MV-4-11 (cell line): ENCODE measurements at regions not wholly inside any gene's neighbourhood (a gene's known extent, or its start where the extent isn't known, plus 50 kb on each side); places are given as distances from the start of the nearest gene placed in this dataset.
"Not testable (repeated sequence)": the region's sequence is repeated elsewhere in the genome, so short reads cannot be mapped to it uniquely, and the experiment has no call there.

ENCODE experiments used
- DNase-seq: peaks from one replicate; lab custom pipeline; 2025; lab: John Stamatoyannopoulos, UW

DNA sequence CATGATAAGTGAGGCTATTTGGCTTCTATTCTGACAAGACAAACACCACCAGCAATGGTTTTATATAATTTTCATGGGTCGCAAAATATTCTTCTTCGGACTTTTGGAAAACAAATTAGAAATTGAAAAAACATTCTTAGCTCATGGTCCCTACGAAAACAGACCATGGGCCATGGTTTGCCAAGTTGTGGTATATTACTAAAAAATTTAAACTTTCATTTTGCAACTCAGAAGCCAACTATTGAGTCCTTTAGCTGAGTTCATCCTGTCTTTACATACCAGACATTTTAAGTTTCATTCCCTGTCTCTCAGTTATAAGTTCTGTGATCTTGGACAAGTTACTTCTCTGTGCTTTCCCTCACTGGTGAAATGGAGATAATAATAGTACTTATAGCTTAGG is 198.1 kb downstream of the CSNK1G3 start:
- no peak for DNase-seq

DNA sequence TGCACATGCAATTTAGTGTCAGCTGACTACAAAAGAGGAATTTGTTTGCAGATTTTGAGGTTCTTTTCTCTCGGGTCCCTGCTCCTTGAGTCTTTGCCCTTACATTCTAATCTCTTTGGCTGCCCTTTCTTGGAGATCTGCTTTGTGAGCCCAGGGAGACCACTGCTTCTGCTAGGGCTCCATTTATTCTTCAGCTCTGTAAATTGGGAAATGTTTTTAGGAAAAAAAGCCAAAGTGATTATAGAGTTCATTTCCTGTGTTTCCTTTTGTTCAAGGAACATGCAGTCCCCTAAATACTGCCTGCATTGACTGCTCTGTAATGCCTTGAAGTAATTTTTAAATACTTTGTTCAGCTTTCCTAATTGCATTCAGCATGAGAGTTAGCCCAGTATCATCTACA is 197.4 kb downstream of the CSNK1G3 start:
- no peak for DNase-seq

DNA sequence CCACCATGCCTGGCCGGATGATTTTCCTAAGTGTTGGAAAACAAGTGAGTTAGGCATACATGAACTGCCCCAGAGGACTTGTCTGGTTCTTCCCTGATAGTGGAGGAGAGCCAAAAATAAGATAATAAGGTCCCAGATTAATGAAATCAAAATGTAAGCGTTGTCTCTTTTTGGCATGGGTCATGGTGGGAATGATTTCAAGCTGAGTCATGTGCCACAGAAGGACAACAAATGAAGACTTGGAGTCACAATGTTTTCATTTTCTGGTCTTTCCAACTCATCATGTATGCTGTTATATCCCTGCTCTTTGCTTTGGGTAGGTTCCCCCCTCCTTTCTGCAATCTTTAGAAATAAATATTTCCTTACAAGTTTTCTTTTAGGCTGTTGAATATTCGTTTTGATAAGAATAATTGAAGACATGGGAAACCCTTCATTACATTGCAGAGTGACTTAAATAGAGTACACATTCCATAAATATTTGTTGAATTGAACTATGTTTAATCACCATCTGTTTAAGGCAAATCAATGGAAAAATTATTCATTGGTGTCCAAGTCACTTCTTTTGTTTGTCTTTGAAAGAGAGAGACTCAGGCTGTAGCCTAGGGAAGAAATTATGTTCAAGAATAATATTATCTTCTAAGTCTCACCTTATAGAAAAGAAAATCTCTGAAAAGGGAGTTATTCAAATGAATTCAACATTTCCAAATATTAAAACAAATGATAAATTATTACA is 196.3 kb downstream of the CSNK1G3 start:
- DNase-seq: no peak

DNA sequence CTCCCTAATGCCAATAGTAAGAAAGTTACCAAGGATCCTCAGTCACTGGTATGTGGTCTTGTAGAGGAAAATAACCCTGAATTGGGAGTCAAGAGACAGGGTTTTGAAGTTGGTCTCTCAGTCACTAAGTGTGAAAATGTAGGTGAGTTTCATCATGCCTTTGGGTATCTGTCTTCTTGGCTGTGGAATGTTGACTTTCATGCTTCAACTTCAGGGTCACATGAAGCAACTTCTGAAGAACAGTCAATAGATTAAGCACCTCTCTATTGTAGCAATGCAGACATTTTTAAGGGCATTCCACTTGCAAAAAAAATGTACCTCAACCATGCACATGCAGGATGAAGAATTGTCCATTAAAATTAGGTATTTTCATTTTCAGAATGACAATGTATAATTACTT is 194.6 kb downstream of the CSNK1G3 start:
- no peak for DNase-seq

DNA sequence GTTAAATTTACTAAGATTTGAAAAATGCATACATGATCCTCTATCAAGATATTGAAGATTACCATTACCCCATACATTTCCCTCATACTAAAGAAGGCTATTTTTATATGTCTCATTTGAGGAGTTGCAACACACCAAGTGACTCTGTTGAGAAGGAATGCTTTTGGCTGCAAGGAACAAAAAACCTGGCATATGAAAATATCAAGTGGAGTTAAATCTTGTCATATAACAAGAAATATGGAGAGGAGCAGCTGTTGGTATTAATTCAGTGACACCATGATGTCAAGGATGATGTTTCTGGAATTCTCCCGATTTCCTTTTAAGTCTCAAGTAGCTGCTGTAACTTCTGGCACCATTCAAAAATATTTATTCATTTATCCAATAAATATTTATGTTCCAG is 193.8 kb downstream of the CSNK1G3 start:
- no peak for DNase-seq

DNA sequence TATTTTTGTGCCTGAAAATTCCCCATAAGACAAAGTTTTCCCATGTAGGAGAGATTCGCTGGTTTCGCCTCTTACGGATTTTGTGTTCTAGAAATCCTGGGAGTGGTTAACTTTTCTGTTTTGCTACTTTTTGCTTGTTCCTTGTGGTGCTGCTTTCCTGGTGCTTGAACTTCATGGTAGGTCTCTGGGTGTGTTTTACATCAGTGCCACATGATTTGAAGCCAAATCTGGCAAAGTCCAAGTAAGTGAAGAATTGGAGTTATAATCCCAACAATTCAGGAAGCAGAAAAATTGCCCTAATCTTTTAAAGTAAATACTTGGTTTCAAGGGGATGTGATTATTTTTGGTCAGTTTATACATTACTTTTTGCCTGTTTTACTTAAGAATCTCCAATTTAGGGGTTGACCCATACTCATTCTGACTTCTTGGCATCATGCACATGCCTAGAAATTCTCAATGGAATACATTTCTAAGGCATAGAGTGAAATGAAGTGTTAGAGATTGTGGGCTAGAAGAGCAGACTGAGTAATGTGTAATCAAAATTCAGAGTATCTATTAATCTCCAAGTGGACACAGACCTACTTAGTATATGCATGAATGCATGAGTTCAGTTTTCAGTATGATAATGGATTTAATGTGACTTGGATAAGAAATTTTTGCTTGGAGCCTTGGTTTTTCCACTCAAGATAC is 189.7 kb downstream of the CSNK1G3 start:
- no peak for DNase-seq

DNA sequence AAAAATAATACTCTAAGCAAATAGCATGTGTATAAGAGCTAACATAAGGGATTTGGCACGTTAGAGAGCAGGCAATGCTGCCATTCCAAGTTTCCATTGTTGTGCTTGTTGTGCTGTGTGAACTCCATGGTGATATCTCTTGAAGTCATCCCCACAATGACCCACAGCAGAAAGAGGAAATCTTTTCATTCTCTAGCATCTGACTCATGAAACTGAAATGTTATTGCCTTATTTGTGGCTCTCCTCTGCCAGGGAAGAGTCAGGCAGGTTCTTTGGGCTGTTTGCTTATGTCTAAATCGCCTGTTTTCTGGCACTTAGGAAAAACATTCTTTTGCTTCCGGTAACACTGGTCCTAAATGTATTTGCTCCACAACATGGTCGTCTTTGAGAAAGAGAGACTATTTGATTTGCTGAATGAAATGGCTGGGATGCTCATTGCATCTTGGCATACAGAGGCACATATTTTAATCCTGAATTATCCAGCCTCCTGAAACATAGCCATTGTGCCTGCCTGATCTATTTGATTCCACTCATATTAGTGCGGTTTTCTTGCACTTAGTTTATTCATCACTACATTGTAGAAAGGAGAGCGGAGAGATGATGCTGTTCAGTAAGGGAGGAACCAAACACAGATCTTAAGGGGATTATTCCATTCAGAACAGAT is 188.8 kb downstream of the CSNK1G3 start:
- DNase-seq: no peak

DNA sequence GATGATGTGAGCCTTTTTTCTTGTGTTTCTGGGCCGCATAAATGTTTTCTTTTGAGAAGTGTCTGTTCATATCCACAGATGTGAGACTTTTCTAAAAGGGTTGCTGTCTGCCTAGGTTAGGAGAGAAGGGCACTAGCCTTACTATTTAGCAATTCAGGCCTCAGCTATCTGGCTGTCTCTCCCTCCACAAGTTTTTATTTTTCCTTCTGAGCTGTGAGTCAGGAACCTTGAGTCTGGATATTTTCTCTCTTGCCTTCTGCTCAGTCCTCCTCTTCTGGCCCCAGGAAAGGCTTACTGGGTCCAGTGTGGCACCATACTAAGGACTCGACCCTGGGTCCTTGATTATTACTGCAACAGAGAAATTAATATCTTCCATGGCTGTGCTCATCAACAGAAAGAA is 187.6 kb downstream of the CSNK1G3 start:
- no peak for DNase-seq

DNA sequence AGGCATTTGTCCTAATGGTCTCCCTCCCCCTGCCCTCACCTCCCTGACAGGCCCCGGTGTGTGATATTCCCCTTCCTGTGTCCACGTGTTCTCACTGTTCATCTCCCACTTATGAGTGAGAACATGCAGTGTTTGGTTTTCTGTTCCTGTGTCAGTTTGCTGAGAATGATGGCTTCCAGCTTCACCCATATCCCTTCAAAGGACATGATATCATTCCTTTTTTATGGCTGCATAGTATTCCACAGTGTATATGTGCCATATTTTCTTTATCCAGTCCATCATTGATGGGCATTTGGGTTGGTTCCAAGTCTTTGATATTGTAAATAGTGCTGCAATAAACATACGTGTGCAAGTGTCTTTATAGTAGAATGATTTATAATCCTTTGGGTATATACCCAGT is 187.0 kb downstream of the CSNK1G3 start:
- not testable (repeated sequence) for DNase-seq

DNA sequence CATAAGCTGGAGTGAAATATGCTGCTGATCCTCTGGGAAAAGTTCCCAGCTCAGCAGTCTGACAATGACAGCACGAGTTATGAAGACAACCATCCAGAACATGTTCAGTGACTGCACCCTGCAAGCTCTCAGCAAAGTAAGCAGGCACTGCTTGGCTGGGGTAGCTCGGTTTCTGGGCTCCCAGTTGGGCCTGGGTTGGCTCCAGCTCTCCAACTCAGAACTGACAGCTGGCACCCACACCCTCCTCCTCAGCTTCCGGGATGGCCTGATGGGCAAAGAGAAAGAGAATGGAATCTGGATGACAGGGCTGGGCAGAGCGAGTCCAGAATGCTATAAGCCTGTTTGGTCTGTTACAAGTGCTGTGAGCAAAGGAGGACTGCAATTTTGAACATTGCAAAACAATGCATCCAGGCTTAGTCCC is 185.0 kb downstream of the CSNK1G3 start:
- DNase-seq: no peak

DNA sequence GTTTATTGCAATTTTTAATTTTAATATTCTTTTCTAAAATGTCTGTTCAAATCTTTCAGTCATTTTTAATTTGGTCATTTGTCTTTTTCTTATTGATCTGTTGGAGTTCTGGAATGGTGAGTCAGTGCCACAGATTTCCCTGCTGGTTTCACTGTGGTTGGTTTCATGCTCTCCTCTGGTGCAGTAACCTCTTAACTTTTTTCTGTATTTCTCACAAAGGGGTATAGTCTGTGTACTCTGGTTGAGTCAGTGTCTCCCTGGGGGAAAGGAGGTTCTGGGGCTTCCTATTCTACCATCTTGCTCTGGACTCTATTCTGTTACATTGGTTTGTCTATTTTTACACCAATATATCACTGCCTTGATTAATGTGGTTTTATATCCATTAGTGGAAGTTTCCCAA is 178.8 kb downstream of the CSNK1G3 start:
- no peak for DNase-seq

DNA sequence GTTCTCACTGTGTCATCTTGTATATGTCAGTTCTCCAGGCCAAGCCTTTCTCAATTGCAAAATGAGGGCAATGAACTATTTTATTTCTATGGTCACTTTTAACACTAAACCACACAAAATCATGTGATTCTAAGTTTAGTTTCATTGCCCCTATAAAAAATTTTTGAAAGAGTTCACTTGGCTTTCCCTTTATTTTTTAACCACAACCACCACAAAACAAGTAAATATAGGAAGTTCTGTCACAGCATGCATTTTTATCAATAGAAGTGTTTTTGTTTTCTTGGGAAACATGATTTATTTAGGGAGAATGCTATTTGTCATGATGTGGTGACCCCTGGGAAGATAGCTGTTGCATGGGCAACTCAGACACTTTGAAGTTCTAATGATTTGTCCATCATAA is 169.1 kb downstream of the CSNK1G3 start:
- no peak for DNase-seq

DNA sequence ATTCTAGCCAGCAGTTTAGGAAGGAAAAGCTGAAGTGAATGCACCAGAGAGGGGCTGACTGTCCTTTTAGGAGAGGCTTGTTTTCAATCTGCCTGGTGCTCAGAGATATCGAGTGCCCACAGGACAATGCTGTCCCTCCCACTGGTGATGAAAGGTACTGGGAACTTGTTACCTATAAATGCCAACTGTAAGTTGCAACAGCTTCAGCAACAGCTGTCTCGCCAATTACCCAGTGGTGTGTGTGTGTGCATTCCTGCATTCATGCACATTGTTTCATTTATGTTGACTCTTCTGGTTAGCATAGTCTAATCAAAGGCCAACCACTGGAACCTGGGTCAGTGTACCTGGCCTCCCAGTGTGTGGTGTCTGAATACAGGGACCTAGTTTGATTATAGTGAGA is 161.1 kb downstream of the CSNK1G3 start:
- DNase-seq: no peak

DNA sequence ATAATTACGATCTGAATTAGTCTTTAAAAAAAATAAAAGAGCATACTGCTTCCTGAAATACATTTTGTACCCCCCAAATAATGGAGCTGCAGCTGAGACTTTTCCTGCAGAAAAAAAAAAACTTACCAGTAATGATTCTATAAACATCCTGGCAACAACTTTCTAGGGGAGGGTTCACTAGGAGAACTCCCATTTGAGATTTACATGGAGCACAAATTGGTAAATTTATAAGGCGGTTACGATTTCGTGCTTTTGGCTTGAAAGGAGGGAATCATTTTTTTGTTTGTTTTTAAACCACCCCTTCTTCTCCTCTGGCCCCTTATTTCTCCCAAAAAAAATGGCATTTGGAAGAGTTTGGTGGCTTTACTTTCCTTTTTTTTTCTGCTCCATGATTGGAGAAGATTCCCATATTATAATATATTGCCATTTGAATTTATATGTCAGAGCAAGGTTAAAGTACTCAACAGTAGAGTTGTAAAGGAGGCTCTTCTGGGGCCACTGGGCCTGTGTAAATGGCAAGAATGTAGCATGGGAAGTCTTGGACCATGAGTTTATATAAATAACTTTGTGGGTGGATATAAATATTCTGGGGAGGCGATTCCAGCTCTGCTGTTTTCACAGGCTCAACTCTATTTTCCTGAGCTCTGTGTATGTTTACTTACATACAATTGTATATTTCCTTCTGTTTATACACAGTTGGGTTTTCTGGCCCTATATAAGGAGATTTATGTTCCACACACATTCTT is 159.9 kb downstream of the CSNK1G3 start:
- DNase-seq: no peak

DNA sequence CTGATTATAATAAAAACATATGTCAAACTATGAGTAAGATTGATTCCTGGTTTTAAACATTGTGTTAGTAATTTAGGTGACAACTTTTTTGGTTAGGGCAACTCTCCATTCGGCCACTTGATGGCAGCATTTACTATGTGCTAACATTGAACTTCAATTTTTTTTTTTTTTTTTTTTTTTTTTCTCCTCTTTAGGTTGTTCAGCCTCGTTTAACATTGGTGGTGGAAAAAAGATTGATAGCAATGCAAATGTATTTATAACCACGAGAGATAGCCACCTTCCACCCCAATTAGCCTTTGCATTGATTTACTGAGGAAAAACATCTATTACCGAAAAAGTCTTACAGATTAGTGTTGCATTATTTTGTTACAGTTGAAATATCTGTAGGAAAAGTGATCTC is 159.1 kb downstream of the CSNK1G3 start:
- peak; percentile 12 for DNase-seq
